ENCODE measurements at regions not wholly inside any gene's neighbourhood (a gene's known extent, or its start where the extent isn't known, plus 50 kb on each side); places are given as distances from the start of the nearest gene placed in this dataset.

GRCh38 chrX:39528161-39528916 lies 569.4 kb downstream of the BCOR start:
- no peaks in the 10 kb centered on the region for H3K27me3 ChIP-seq (ENCODE audit: control insufficient read depth, insufficient read depth, low read length)
- no peak overlapping the region for H3K4me3 ChIP-seq (ENCODE audit: low read depth, low read length)
- H3K9me3 ChIP-seq (ENCODE audit: control insufficient read depth, insufficient read depth, low read length) = peaks cover 15% of the 10 kb centered on the region; the same call in 1 of the 2 replicates
- no peak overlapping the region for H3K27ac ChIP-seq (ENCODE audit: low read depth, low read length)
- H3K9ac ChIP-seq (ENCODE audit: low read depth, low read length) = no peak overlapping the region
- no peaks in the 10 kb centered on the region for H3K4me1 ChIP-seq (ENCODE audit: control insufficient read depth, insufficient read depth, low read length)
- H3K36me3 ChIP-seq (ENCODE audit: control insufficient read depth, insufficient read depth, low read length) = no peaks in the 10 kb centered on the region

GRCh38 chrX:39532761-39533160 lies 565.0 kb downstream of the BCOR start:
- H3K4me3 ChIP-seq (ENCODE audit: low read depth, low read length) = no peak overlapping the region
- H3K36me3 ChIP-seq (ENCODE audit: control insufficient read depth, insufficient read depth, low read length) = no peaks in the 10 kb centered on the region
- no peaks in the 10 kb centered on the region for H3K27me3 ChIP-seq (ENCODE audit: control insufficient read depth, insufficient read depth, low read length)
- H3K9ac ChIP-seq (ENCODE audit: low read depth, low read length) = no peak overlapping the region
- peaks cover 8% of the 10 kb centered on the region; the same call in 1 of the 2 replicates for H3K9me3 ChIP-seq (ENCODE audit: control insufficient read depth, insufficient read depth, low read length)
- no peak overlapping the region for H3K27ac ChIP-seq (ENCODE audit: low read depth, low read length)
- no peaks in the 10 kb centered on the region for H3K4me1 ChIP-seq (ENCODE audit: control insufficient read depth, insufficient read depth, low read length)

GRCh38 chrX:39534949-39535348 lies 562.8 kb downstream of the BCOR start:
- no peaks in the 10 kb centered on the region for H3K4me1 ChIP-seq (ENCODE audit: control insufficient read depth, insufficient read depth, low read length)
- no peak overlapping the region for H3K27ac ChIP-seq (ENCODE audit: low read depth, low read length)
- H3K9ac ChIP-seq (ENCODE audit: low read depth, low read length) = no peak overlapping the region
- H3K36me3 ChIP-seq (ENCODE audit: control insufficient read depth, insufficient read depth, low read length) = no peaks in the 10 kb centered on the region
- H3K4me3 ChIP-seq (ENCODE audit: low read depth, low read length) = no peak overlapping the region
- H3K9me3 ChIP-seq (ENCODE audit: control insufficient read depth, insufficient read depth, low read length) = peaks cover 8% of the 10 kb centered on the region; the same call in 1 of the 2 replicates
- no peaks in the 10 kb centered on the region for H3K27me3 ChIP-seq (ENCODE audit: control insufficient read depth, insufficient read depth, low read length)

GRCh38 chrX:39536211-39536610 lies 561.5 kb downstream of the BCOR start:
- Histone ChIP-seq H3K4me3 (ENCODE audit: low read depth, low read length) (no peak overlapping the region), H3K27me3 (ENCODE audit: control insufficient read depth, insufficient read depth, low read length) (no peaks in the 10 kb centered on the region), H3K36me3 (ENCODE audit: control insufficient read depth, insufficient read depth, low read length) (no peaks in the 10 kb centered on the region), H3K27ac (ENCODE audit: low read depth, low read length) (no peak overlapping the region), H3K9ac (ENCODE audit: low read depth, low read length) (no peak overlapping the region), H3K9me3 (ENCODE audit: control insufficient read depth, insufficient read depth, low read length) (peaks cover 8% of the 10 kb centered on the region; the same call in 1 of the 2 replicates), H3K4me1 (ENCODE audit: control insufficient read depth, insufficient read depth, low read length) (no peaks in the 10 kb centered on the region)

GRCh38 chrX:39541881-39542280 lies 555.9 kb downstream of the BCOR start:
- Histone ChIP-seq H3K27me3 (ENCODE audit: control insufficient read depth, insufficient read depth, low read length) (no peaks in the 10 kb centered on the region), H3K4me3 (ENCODE audit: low read depth, low read length) (no peak overlapping the region), H3K36me3 (ENCODE audit: control insufficient read depth, insufficient read depth, low read length) (no peaks in the 10 kb centered on the region), H3K27ac (ENCODE audit: low read depth, low read length) (no peak overlapping the region), H3K9ac (ENCODE audit: low read depth, low read length) (no peak overlapping the region), H3K4me1 (ENCODE audit: control insufficient read depth, insufficient read depth, low read length) (no peaks in the 10 kb centered on the region), H3K9me3 (ENCODE audit: control insufficient read depth, insufficient read depth, low read length) (0 out of 2 replicates have a peak, but pooled peaks cover 5% of the 10 kb centered on the region)

GRCh38 chrX:39542316-39542715 lies 555.4 kb downstream of the BCOR start:
- Histone ChIP-seq H3K9me3 (ENCODE audit: control insufficient read depth, insufficient read depth, low read length) (0 out of 2 replicates have a peak, but pooled peaks cover 5% of the 10 kb centered on the region), H3K27ac (ENCODE audit: low read depth, low read length) (no peak overlapping the region), H3K36me3 (ENCODE audit: control insufficient read depth, insufficient read depth, low read length) (no peaks in the 10 kb centered on the region), H3K4me3 (ENCODE audit: low read depth, low read length) (no peak overlapping the region), H3K27me3 (ENCODE audit: control insufficient read depth, insufficient read depth, low read length) (no peaks in the 10 kb centered on the region), H3K9ac (ENCODE audit: low read depth, low read length) (no peak overlapping the region), H3K4me1 (ENCODE audit: control insufficient read depth, insufficient read depth, low read length) (no peaks in the 10 kb centered on the region)

- no peak overlapping the region for H3K9ac ChIP-seq (ENCODE audit: low read depth, low read length)
- no peaks in the 10 kb centered on the region for H3K27me3 ChIP-seq (ENCODE audit: control insufficient read depth, insufficient read depth, low read length)
- no peak overlapping the region for H3K27ac ChIP-seq (ENCODE audit: low read depth, low read length)
- H3K4me3 ChIP-seq (ENCODE audit: low read depth, low read length) = no peak overlapping the region
- no peaks in the 10 kb centered on the region for H3K4me1 ChIP-seq (ENCODE audit: control insufficient read depth, insufficient read depth, low read length)
- no peaks in the 10 kb centered on the region for H3K36me3 ChIP-seq (ENCODE audit: control insufficient read depth, insufficient read depth, low read length)
- H3K9me3 ChIP-seq (ENCODE audit: control insufficient read depth, insufficient read depth, low read length) = 0 out of 2 replicates have a peak, but pooled peaks cover 9% of the 10 kb centered on the region
Measured at GRCh38 chrX:39550795-39551361, 546.9 kb downstream of the BCOR start.

GRCh38 chrX:39551762-39552161 lies 546.0 kb downstream of the BCOR start:
- no peak overlapping the region for H3K9ac ChIP-seq (ENCODE audit: low read depth, low read length)
- H3K27ac ChIP-seq (ENCODE audit: low read depth, low read length) = no peak overlapping the region
- no peaks in the 10 kb centered on the region for H3K36me3 ChIP-seq (ENCODE audit: control insufficient read depth, insufficient read depth, low read length)
- no peaks in the 10 kb centered on the region for H3K27me3 ChIP-seq (ENCODE audit: control insufficient read depth, insufficient read depth, low read length)
- no peak overlapping the region for H3K4me3 ChIP-seq (ENCODE audit: low read depth, low read length)
- peaks cover 9% of the 10 kb centered on the region; the same call in 1 of the 2 replicates for H3K9me3 ChIP-seq (ENCODE audit: control insufficient read depth, insufficient read depth, low read length)
- no peaks in the 10 kb centered on the region for H3K4me1 ChIP-seq (ENCODE audit: control insufficient read depth, insufficient read depth, low read length)

GRCh38 chrX:39555431-39555830 lies 542.3 kb downstream of the BCOR start:
- no peak overlapping the region for H3K27ac ChIP-seq (ENCODE audit: low read depth, low read length)
- no peaks in the 10 kb centered on the region for H3K4me1 ChIP-seq (ENCODE audit: control insufficient read depth, insufficient read depth, low read length)
- peaks cover 11% of the 10 kb centered on the region; the same call in 1 of the 2 replicates for H3K9me3 ChIP-seq (ENCODE audit: control insufficient read depth, insufficient read depth, low read length)
- H3K27me3 ChIP-seq (ENCODE audit: control insufficient read depth, insufficient read depth, low read length) = no peaks in the 10 kb centered on the region
- no peak overlapping the region for H3K4me3 ChIP-seq (ENCODE audit: low read depth, low read length)
- H3K36me3 ChIP-seq (ENCODE audit: control insufficient read depth, insufficient read depth, low read length) = no peaks in the 10 kb centered on the region
- no peak overlapping the region for H3K9ac ChIP-seq (ENCODE audit: low read depth, low read length)

GRCh38 chrX:39556056-39556455 lies 541.7 kb downstream of the BCOR start:
- Histone ChIP-seq H3K36me3 (ENCODE audit: control insufficient read depth, insufficient read depth, low read length) (no peaks in the 10 kb centered on the region), H3K9me3 (ENCODE audit: control insufficient read depth, insufficient read depth, low read length) (peaks cover 10% of the 10 kb centered on the region; the same call in 1 of the 2 replicates), H3K27ac (ENCODE audit: low read depth, low read length) (no peak overlapping the region), H3K27me3 (ENCODE audit: control insufficient read depth, insufficient read depth, low read length) (no peaks in the 10 kb centered on the region), H3K4me3 (ENCODE audit: low read depth, low read length) (no peak overlapping the region), H3K4me1 (ENCODE audit: control insufficient read depth, insufficient read depth, low read length) (no peaks in the 10 kb centered on the region), H3K9ac (ENCODE audit: low read depth, low read length) (no peak overlapping the region)

GRCh38 chrX:39559229-39559628 lies 538.5 kb downstream of the BCOR start:
- Histone ChIP-seq H3K27ac (ENCODE audit: low read depth, low read length) (no peak overlapping the region), H3K9ac (ENCODE audit: low read depth, low read length) (no peak overlapping the region), H3K9me3 (ENCODE audit: control insufficient read depth, insufficient read depth, low read length) (peaks cover 5% of the 10 kb centered on the region), H3K36me3 (ENCODE audit: control insufficient read depth, insufficient read depth, low read length) (no peaks in the 10 kb centered on the region), H3K4me3 (ENCODE audit: low read depth, low read length) (no peak overlapping the region), H3K4me1 (ENCODE audit: control insufficient read depth, insufficient read depth, low read length) (no peaks in the 10 kb centered on the region), H3K27me3 (ENCODE audit: control insufficient read depth, insufficient read depth, low read length) (no peaks in the 10 kb centered on the region)
